Loucy (cell line): ENCODE measurements at regions not wholly inside any gene's neighbourhood (a gene's known extent, or its start where the extent isn't known, plus 50 kb on each side); places are given as distances from the start of the nearest gene placed in this dataset.

ENCODE experiments used
- H2AFZ ChIP-seq: fragments of 200-600 bp; sonication (generic); 2 replicates; pipeline ENCODE4 v1.6.0; 2016; ENCODE audit warnings: antibody characterized with exemption, mild to moderate bottlenecking, low read length, moderate library complexity
- H3F3A ChIP-seq: fragments of 200-600 bp; 2 replicates; pipeline ENCODE4 v1.6.0; 2016; ENCODE audit warnings: antibody characterized with exemption, low read depth, mild to moderate bottlenecking
- H3K27me3 ChIP-seq: fragments of 200-600 bp; sonication (generic); 2 replicates; pipeline ENCODE4 v1.6.1; 2014; ENCODE audit warnings: low read length, mild to moderate bottlenecking; ENCODE audit not compliant: insufficient read depth, poor library complexity, severe bottlenecking
- H3K36me3 ChIP-seq: fragments of 200-600 bp; sonication (generic); 2 replicates; pipeline ENCODE4 v1.6.1; 2016; ENCODE audit warnings: low read length; ENCODE audit not compliant: insufficient read depth
- H3K4me1 ChIP-seq: fragments of 200-600 bp; sonication (generic); 2 replicates; pipeline ENCODE4 v1.5.1; 2014; ENCODE audit warnings: low read length, mild to moderate bottlenecking; ENCODE audit not compliant: insufficient read depth, poor library complexity, severe bottlenecking
- H3K4me2 ChIP-seq: fragments of 200-600 bp; sonication (generic); 2 replicates; pipeline ENCODE4 v1.6.0; 2014; ENCODE audit warnings: antibody characterized with exemption, low read length, low read depth, mild to moderate bottlenecking; ENCODE audit not compliant: poor library complexity, severe bottlenecking
- H3K4me3 ChIP-seq: fragments of 200-600 bp; sonication (generic); 2 replicates; pipeline ENCODE4 v1.5.1; 2014; ENCODE audit warnings: low read length, mild to moderate bottlenecking, mixed read lengths; ENCODE audit not compliant: poor library complexity, severe bottlenecking
- H3K79me2 ChIP-seq: fragments of 200-600 bp; sonication (generic); 2 replicates; pipeline ENCODE4 v1.6.1; 2014; ENCODE audit warnings: low read length; ENCODE audit not compliant: insufficient read depth
- H3K9ac ChIP-seq: fragments of 200-600 bp; sonication (generic); 2 replicates; pipeline ENCODE4 v1.6.0; 2014; ENCODE audit warnings: mild to moderate bottlenecking, low read depth, low read length, moderate library complexity; ENCODE audit not compliant: poor library complexity, severe bottlenecking
- H3K9me2 ChIP-seq: fragments of 200-600 bp; sonication (generic); replicated peaks from 2 replicates; pipeline ENCODE4 v1.6.1; 2016; ENCODE audit warnings: low read depth, low read length, mixed read lengths
- H3K9me3 ChIP-seq: fragments of 200-600 bp; sonication (generic); 2 replicates; pipeline ENCODE4 v1.6.1; 2014; ENCODE audit warnings: mild to moderate bottlenecking, antibody characterized with exemption, low read length, low read depth; ENCODE audit not compliant: insufficient read depth
- H4K20me1 ChIP-seq: fragments of 200-600 bp; sonication (generic); 2 replicates; pipeline ENCODE4 v1.6.0; 2014; ENCODE audit warnings: antibody characterized with exemption, low read length, mild to moderate bottlenecking; ENCODE audit not compliant: insufficient read depth, poor library complexity, severe bottlenecking
- EZH2phosphoT487 ChIP-seq: fragments of 200-600 bp; IDR thresholded peaks from 2 replicates; pipeline ENCODE4 v1.6.1; 2018; ENCODE audit warnings: antibody characterized with exemption, mild to moderate bottlenecking, moderate library complexity, borderline replicate concordance
- TF ChIP-seq, protein P1 (sequence below): fragments of 200-600 bp; sonication (generic); conservative IDR thresholded peaks from 2 replicates; pipeline ENCODE4 v1.5.1; 2014; ENCODE audit warnings: mild to moderate bottlenecking, antibody characterized with exemption, low read length

DNA sequence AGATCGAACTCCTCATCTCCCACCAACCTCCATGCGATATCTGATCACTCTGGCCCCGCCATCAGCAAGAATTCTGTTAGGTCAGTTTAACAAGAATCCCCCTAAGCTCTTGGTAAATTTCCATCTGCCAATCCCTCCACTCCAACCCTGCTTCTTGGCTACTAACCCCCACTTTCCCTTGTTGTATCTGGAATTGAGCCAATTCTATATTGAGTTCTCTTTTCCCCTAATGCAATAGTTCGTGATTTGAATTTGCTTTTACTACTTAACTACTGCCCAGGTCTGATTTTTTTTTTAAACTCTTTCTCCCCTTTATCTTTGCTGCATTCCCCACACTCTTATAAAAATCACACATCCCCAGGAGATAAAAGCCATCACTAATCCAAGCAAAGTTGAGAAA, 159.3 kb upstream of the STK17B start:
- H3F3A ChIP-seq, result peaks cover 6% of the 10 kb centered on the region; the same call in 1 of the 2 replicates
- no peak overlapping the region for H3K4me2 ChIP-seq
- H3K9me2 ChIP-seq, result no peaks in the 10 kb centered on the region
- no peaks in the 10 kb centered on the region for H4K20me1 ChIP-seq
- H3K4me3 ChIP-seq, result no peak overlapping the region
- H3K9ac ChIP-seq, result no peak overlapping the region
- no peaks in the 10 kb centered on the region for H3K36me3 ChIP-seq
- no peaks in the 10 kb centered on the region for H3K9me3 ChIP-seq
- H3K79me2 ChIP-seq, result no peaks in the 10 kb centered on the region
- H3K27me3 ChIP-seq, result no peaks in the 10 kb centered on the region
- no peak overlapping the region for H2AFZ ChIP-seq
- peaks cover 24% of the 10 kb centered on the region for H3K4me1 ChIP-seq
- no peak for TF ChIP-seq EZH2phosphoT487
- TF ChIP-seq, protein P1, sequence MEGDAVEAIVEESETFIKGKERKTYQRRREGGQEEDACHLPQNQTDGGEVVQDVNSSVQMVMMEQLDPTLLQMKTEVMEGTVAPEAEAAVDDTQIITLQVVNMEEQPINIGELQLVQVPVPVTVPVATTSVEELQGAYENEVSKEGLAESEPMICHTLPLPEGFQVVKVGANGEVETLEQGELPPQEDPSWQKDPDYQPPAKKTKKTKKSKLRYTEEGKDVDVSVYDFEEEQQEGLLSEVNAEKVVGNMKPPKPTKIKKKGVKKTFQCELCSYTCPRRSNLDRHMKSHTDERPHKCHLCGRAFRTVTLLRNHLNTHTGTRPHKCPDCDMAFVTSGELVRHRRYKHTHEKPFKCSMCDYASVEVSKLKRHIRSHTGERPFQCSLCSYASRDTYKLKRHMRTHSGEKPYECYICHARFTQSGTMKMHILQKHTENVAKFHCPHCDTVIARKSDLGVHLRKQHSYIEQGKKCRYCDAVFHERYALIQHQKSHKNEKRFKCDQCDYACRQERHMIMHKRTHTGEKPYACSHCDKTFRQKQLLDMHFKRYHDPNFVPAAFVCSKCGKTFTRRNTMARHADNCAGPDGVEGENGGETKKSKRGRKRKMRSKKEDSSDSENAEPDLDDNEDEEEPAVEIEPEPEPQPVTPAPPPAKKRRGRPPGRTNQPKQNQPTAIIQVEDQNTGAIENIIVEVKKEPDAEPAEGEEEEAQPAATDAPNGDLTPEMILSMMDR, result no peak

DNA sequence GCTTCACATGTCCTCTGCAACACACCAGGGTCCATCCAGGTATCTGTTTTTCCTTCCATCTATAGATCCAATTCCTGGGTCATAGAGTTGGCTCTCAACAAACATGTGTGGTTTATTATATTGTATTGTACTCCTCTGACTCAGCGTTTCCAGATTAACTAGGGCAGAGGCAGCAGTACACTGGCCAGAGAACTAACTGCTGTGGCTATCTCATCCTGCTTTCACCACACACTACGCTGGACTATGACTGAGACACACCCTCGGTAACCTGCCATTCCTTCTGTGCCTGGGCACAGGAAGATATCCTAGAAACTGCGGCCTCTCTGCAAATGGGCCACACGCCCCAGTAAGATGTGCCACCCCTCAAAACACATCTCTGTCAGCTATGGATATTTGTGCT, 159.8 kb upstream of the STK17B start:
- no peaks in the 10 kb centered on the region for H3K27me3 ChIP-seq
- no peak overlapping the region for H3K4me2 ChIP-seq
- peaks cover 6% of the 10 kb centered on the region; the same call in 1 of the 2 replicates for H3F3A ChIP-seq
- H3K79me2 ChIP-seq, result no peaks in the 10 kb centered on the region
- H2AFZ ChIP-seq, result no peak overlapping the region
- TF ChIP-seq EZH2phosphoT487, result no peak
- TF ChIP-seq, protein P1, result no peak
- no peaks in the 10 kb centered on the region for H3K9me2 ChIP-seq
- no peaks in the 10 kb centered on the region for H4K20me1 ChIP-seq
- no peak overlapping the region for H3K9ac ChIP-seq
- H3K36me3 ChIP-seq, result no peaks in the 10 kb centered on the region
- peaks cover 24% of the 10 kb centered on the region for H3K4me1 ChIP-seq
- H3K9me3 ChIP-seq, result no peaks in the 10 kb centered on the region
- H3K4me3 ChIP-seq, result no peak overlapping the region

DNA sequence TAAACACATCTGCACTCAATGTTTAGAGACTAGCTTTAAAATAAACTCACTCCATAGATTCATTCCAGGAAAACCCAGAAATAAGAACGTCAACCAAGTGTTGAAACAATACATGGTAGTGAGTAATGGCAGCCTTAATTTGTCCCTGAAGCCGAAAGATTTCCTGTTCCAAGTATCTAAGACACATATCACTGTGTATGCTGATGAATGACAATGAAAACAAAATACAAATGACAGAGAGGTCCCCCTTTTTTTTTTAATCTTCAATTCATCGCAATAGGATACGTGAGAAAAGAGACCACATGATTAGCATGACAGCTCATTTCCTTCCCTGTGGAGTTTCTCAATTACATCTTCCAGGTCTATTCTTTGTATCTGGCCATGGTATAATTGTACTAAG, 160.5 kb upstream of the STK17B start:
- peaks cover 27% of the 10 kb centered on the region for H3K4me1 ChIP-seq
- no peaks in the 10 kb centered on the region for H3K9me3 ChIP-seq
- no peak overlapping the region for H3K9ac ChIP-seq
- H3K36me3 ChIP-seq, result no peaks in the 10 kb centered on the region
- H3K79me2 ChIP-seq, result no peaks in the 10 kb centered on the region
- no peak overlapping the region for H2AFZ ChIP-seq
- TF ChIP-seq EZH2phosphoT487, result no peak
- H4K20me1 ChIP-seq, result no peaks in the 10 kb centered on the region
- no peak overlapping the region for H3K4me3 ChIP-seq
- peaks cover 6% of the 10 kb centered on the region; the same call in 1 of the 2 replicates for H3F3A ChIP-seq
- no peaks in the 10 kb centered on the region for H3K27me3 ChIP-seq
- no peak overlapping the region for H3K4me2 ChIP-seq
- no peaks in the 10 kb centered on the region for H3K9me2 ChIP-seq

DNA sequence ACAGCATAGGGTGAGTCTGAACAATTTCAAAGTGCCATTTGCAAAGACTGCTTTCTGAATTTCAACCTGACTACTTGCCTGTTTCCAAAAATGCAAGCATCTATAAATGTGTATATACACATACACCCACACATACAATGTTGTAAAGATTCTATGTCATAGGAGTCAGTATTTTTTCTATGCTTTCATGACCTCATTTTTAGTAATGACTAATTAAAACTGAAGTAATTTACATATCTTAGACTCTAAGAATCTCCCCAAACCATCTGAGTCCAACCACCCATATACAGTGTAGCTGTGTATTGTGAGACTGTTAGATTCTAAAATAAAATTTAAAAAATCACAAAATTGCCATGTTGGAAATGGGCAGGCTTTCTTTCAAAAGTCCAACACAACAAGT, 162.0 kb upstream of the STK17B start:
- H3K79me2 ChIP-seq, result no peaks in the 10 kb centered on the region

More for the DNA sequence above, 162.0 kb upstream of the STK17B start:
- no peak overlapping the region for H3K4me2 ChIP-seq
- H2AFZ ChIP-seq, result no peak overlapping the region
- H3K27me3 ChIP-seq, result no peaks in the 10 kb centered on the region
- TF ChIP-seq, protein P1, result no peak
- no peak for TF ChIP-seq EZH2phosphoT487
- H3K36me3 ChIP-seq, result no peaks in the 10 kb centered on the region
- no peak overlapping the region for H3K4me3 ChIP-seq
- peaks cover 18% of the 10 kb centered on the region for H3K4me1 ChIP-seq
- H3K9me3 ChIP-seq, result no peaks in the 10 kb centered on the region
- no peaks in the 10 kb centered on the region for H4K20me1 ChIP-seq
- no peak overlapping the region for H3K9ac ChIP-seq
- no peaks in the 10 kb centered on the region for H3K9me2 ChIP-seq
- H3F3A ChIP-seq, result peaks cover under 1% of the 10 kb centered on the region; the same call in 1 of the 2 replicates
